ENCODE measurements at regions not wholly inside any gene's neighbourhood (a gene's known extent, or its start where the extent isn't known, plus 50 kb on each side); places are given as distances from the start of the nearest gene placed in this dataset.

- Histone ChIP-seq H3K4me3 (ENCODE audit: low read length) (no peak overlapping the region), H3K36me3 (ENCODE audit: insufficient read depth, low read length) (no peaks in the 10 kb centered on the region), H3K27ac (ENCODE audit: low read depth in 1 of 2, low read length in 2 of 2) (no peak overlapping the region), H3K27me3 (ENCODE audit: control insufficient read depth in 1 of 2, insufficient read depth in 2 of 2, low read length in 2 of 2) (no peaks in the 10 kb centered on the region), H3K4me1 (ENCODE audit: insufficient read depth, low read length) (no peaks in the 10 kb centered on the region), H3K9me3 (ENCODE audit: control insufficient read depth in 1 of 2, insufficient read depth in 1 of 2, low read length in 2 of 2) (no peaks in the 10 kb centered on the region)
- intact Hi-C loops (cut with DNase I, micrococcal nuclease) = no loop called here
- ChIA-PET CTCF (no interaction called here), POLR2A (no interaction called here)
- H3K36me3 Mint-ChIP-seq (ENCODE audit: low read depth) = no peaks in the 10 kb centered on the region
- no peak for TF ChIP-seq CTCF (IDR thresholded peaks at IDR 0.05)
- no peaks in the 10 kb centered on the region for H3K27me3 Mint-ChIP-seq
- ATAC-seq (ENCODE audit: poor library complexity) (no peak), DNase-seq (no peak)
- H3K27ac Mint-ChIP-seq = no peak overlapping the region
- H3K9me3 Mint-ChIP-seq = no peaks in the 10 kb centered on the region
- no peak overlapping the region for H3K4me3 Mint-ChIP-seq
- no peaks in the 10 kb centered on the region for H3K4me1 Mint-ChIP-seq (ENCODE audit: low read depth)
Measured at GRCh38 chr4:104749062-104749461, 254.4 kb upstream of the CXXC4 start.

GRCh38 chr4:104750008-104750407 is 255.3 kb upstream of the CXXC4 start:
- DNase-seq (no peak), ATAC-seq (ENCODE audit: poor library complexity) (no peak)
- Mint-ChIP-seq H3K36me3 (ENCODE audit: low read depth) (no peaks in the 10 kb centered on the region), H3K9me3 (no peaks in the 10 kb centered on the region), H3K4me3 (no peak overlapping the region), H3K27ac (no peak overlapping the region), H3K4me1 (ENCODE audit: low read depth) (no peaks in the 10 kb centered on the region), H3K27me3 (no peaks in the 10 kb centered on the region)
- CTCF ChIA-PET = no interaction called here
- Histone ChIP-seq H3K27ac (ENCODE audit: low read depth in 1 of 2, low read length in 2 of 2) (no peak overlapping the region), H3K4me1 (ENCODE audit: insufficient read depth, low read length) (no peaks in the 10 kb centered on the region), H3K4me3 (ENCODE audit: low read length) (no peak overlapping the region), H3K36me3 (ENCODE audit: insufficient read depth, low read length) (no peaks in the 10 kb centered on the region), H3K9me3 (ENCODE audit: control insufficient read depth in 1 of 2, insufficient read depth in 1 of 2, low read length in 2 of 2) (no peaks in the 10 kb centered on the region), H3K27me3 (ENCODE audit: control insufficient read depth in 1 of 2, insufficient read depth in 2 of 2, low read length in 2 of 2) (no peaks in the 10 kb centered on the region)
- POLR2A ChIA-PET = no interaction called here
- intact Hi-C loops (cut with DNase I, micrococcal nuclease) = no loop called here
- TF ChIP-seq CTCF (IDR thresholded peaks at IDR 0.05) = no peak

DNA sequence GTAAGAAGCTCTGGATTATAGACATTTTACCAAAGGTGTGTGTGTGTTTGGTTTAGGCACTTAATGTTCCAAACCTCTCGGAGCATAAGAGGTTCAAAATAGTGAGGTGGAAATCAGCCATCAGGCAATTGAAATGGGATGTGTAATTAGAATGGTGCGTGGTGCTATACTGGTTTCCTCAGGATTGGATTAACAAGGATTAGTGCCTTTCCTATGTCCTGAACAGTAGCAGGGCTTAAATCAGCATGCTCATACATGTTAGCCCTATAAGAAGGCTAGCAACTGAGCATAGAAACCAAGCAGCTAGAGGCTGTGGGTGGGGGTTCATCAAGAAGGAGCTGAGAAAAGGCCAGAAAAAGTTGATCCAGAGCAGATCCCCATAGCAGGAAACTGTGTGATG is 256.8 kb upstream of the CXXC4 start:
- Histone ChIP-seq H3K4me3 (ENCODE audit: low read length) (no peak overlapping the region), H3K27me3 (ENCODE audit: control insufficient read depth in 1 of 2, insufficient read depth in 2 of 2, low read length in 2 of 2) (no peaks in the 10 kb centered on the region), H3K36me3 (ENCODE audit: insufficient read depth, low read length) (no peaks in the 10 kb centered on the region), H3K4me1 (ENCODE audit: insufficient read depth, low read length) (no peaks in the 10 kb centered on the region), H3K9me3 (ENCODE audit: control insufficient read depth in 1 of 2, insufficient read depth in 1 of 2, low read length in 2 of 2) (no peaks in the 10 kb centered on the region), H3K27ac (ENCODE audit: low read depth in 1 of 2, low read length in 2 of 2) (no peak overlapping the region)
- H3K4me3 Mint-ChIP-seq = no peak overlapping the region
- H3K27me3 Mint-ChIP-seq = no peaks in the 10 kb centered on the region
- no peaks in the 10 kb centered on the region for H3K4me1 Mint-ChIP-seq (ENCODE audit: low read depth)
- ATAC-seq (ENCODE audit: poor library complexity) (no peak), DNase-seq (no peak)
- no peak for TF ChIP-seq CTCF (IDR thresholded peaks at IDR 0.05)
- ChIA-PET CTCF (no interaction called here), POLR2A (no interaction called here)
- H3K9me3 Mint-ChIP-seq = no peaks in the 10 kb centered on the region
- no peak overlapping the region for H3K27ac Mint-ChIP-seq
- no peaks in the 10 kb centered on the region for H3K36me3 Mint-ChIP-seq (ENCODE audit: low read depth)
- intact Hi-C loops (cut with DNase I, micrococcal nuclease) = no loop called here

Data from CD4-positive, alpha-beta T cell (primary cell).